Activated CD4-positive, alpha-beta T cell treated with anti-CD3 and anti-CD28 coated beads for 36 hours (primary cell): ENCODE measurements at regions not wholly inside any gene's neighbourhood (a gene's known extent, or its start where the extent isn't known, plus 50 kb on each side); places are given as distances from the start of the nearest gene placed in this dataset.

Experiments
- ATAC-seq: fragments of 200-7000 bp; cut with Tn5 transposase; one replicate; pipeline ENCODE4 v1.10.0; 2021; ENCODE audit warnings: mild to moderate bottlenecking, moderate library complexity
- CTCF ChIA-PET: fragments of 350-600 bp; sonication (Branson Sonifier 250); formaldehyde crosslinking; loops from one replicate; lab custom pipeline; 2021; ENCODE audit warnings: antibody characterized with exemption; lab: Charles Lee
- POLR2A ChIA-PET: fragments of 350-600 bp; sonication (Branson Sonifier 250); formaldehyde crosslinking; loops from one replicate; lab custom pipeline; 2021; ENCODE audit warnings: antibody characterized with exemption, inconsistent platforms; lab: Charles Lee
- DNase-seq: peaks from one replicate; pipeline ENCODE4 v3.0.0-alpha.2; 2020
- H3K27ac Mint-ChIP-seq: one replicate; pipeline ENCODE4 v1.8.0; 2021; ENCODE audit warnings: mixed read lengths
- H3K27me3 Mint-ChIP-seq: one replicate; pipeline ENCODE4 v1.8.0; 2021; ENCODE audit warnings: mixed read lengths
- H3K36me3 Mint-ChIP-seq: one replicate; pipeline ENCODE4 v1.8.0; 2021; ENCODE audit warnings: low read depth, mixed read lengths
- H3K4me1 Mint-ChIP-seq: one replicate; pipeline ENCODE4 v1.8.0; 2021; ENCODE audit warnings: mixed read lengths
- H3K4me3 Mint-ChIP-seq: one replicate; pipeline ENCODE4 v1.8.0; 2021; ENCODE audit warnings: mild to moderate bottlenecking, moderate library complexity, mixed read lengths
- H3K9me3 Mint-ChIP-seq: one replicate; pipeline ENCODE4 v1.8.0; 2021; ENCODE audit warnings: low read depth, mixed read lengths
- intact Hi-C, 2 experiments: fragments of 100-400 bp; cut with DNase I in 1 of 2; cut with micrococcal nuclease in 1 of 2; formaldehyde crosslinking; loops; one replicate each; pipeline versions ENCODE4 v1.14.2 to v1.15.1; 2022 to 2024; cut with DNase I, micrococcal nuclease

GRCh38 chr5:68137511-68138140 lies 77.9 kb upstream of the PIK3R1 start:
- H3K9me3 Mint-ChIP-seq = no peaks in the 10 kb centered on the region
- ChIA-PET POLR2A (no interaction called here), CTCF (interaction anchor here (1.1 kb wide), 1 partner anchor 18 kb away, joined by 5 read pairs; no protein-coding TSS in a partner anchor)
- peaks cover 3% of the 10 kb centered on the region for H3K27me3 Mint-ChIP-seq
- H3K27ac Mint-ChIP-seq = no peak overlapping the region
- intact Hi-C loops = no loop called here
- H3K4me1 Mint-ChIP-seq = peaks cover 4% of the 10 kb centered on the region
- DNase-seq (no peak), ATAC-seq (no peak)
- H3K36me3 Mint-ChIP-seq = no peaks in the 10 kb centered on the region
- H3K4me3 Mint-ChIP-seq = no peak overlapping the region

GRCh38 chr5:68134669-68135313 lies 80.8 kb upstream of the PIK3R1 start:
- Mint-ChIP-seq H3K36me3 (no peaks in the 10 kb centered on the region), H3K27me3 (peaks cover 6% of the 10 kb centered on the region), H3K4me3 (no peak overlapping the region), H3K4me1 (no peaks in the 10 kb centered on the region), H3K9me3 (no peaks in the 10 kb centered on the region), H3K27ac (no peak overlapping the region)
- no peak for DNase-seq
- intact Hi-C loops = no loop called here
- ChIA-PET CTCF (no interaction called here), POLR2A (no interaction called here)
- no peak for ATAC-seq

- ATAC-seq = no peak
- intact Hi-C loops = no loop called here
- DNase-seq = no peak
- H3K4me1 Mint-ChIP-seq = no peaks in the 10 kb centered on the region
- no peak overlapping the region for H3K4me3 Mint-ChIP-seq
- no peak overlapping the region for H3K27ac Mint-ChIP-seq
- H3K27me3 Mint-ChIP-seq = peaks cover 6% of the 10 kb centered on the region
- ChIA-PET POLR2A (no interaction called here), CTCF (no interaction called here)
- no peaks in the 10 kb centered on the region for H3K36me3 Mint-ChIP-seq
- no peaks in the 10 kb centered on the region for H3K9me3 Mint-ChIP-seq
Observed at GRCh38 chr5:68134033-68134668, 81.4 kb upstream of the PIK3R1 start.

DNA sequence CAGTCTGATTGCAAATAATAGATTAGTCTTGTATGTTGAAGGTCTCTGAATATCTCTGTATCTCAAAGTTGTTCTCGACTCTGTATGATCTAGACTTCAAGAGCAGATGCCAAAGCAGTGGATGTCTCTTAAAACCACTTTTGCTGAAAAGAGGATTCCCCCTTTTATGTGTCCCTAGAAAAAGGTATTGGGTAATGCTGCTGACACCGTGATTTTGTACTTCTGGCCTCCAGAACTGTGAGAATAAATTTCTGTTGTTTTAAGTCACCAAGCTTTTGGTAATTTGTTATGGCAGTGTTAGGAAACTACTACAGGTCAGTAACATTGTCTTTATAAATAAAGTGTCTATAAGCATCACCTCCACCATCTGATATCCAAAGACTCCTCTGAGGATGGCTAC lies 85.3 kb upstream of the PIK3R1 start:
- ATAC-seq (no peak), DNase-seq (no peak)
- CTCF ChIA-PET = no interaction called here
- Mint-ChIP-seq H3K9me3 (no peaks in the 10 kb centered on the region), H3K4me3 (no peak overlapping the region), H3K27me3 (peaks cover 2% of the 10 kb centered on the region), H3K4me1 (no peaks in the 10 kb centered on the region), H3K27ac (no peak overlapping the region), H3K36me3 (no peaks in the 10 kb centered on the region)
- POLR2A ChIA-PET = no interaction called here
- intact Hi-C loops = no loop called here

DNA sequence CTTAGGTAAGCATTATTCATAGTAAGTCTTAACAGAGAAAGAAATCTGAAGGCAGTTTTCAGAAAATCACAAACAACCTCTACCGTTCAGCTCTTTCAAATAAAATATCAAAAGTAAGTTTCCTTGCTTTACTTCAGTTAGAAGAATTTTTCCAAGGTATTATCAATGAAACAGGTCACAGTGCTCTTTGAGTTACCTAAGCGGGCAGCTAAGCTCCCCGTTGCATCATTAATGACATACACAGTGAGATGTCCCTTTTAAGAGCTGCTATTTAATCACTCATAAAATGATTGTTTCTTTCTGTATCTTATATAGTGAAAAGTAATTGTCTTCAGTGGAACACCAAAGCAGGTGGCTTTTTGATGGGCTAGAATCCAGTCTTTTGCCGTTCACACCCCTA lies 86.2 kb upstream of the PIK3R1 start:
- DNase-seq (no peak), ATAC-seq (no peak)
- no peaks in the 10 kb centered on the region for H3K9me3 Mint-ChIP-seq
- POLR2A ChIA-PET = interaction anchor here (0.6 kb wide), 1 partner anchor 174 kb away, joined by 3 read pairs; no protein-coding TSS in a partner anchor
- no peak overlapping the region for H3K4me3 Mint-ChIP-seq
- H3K27me3 Mint-ChIP-seq = peaks cover 2% of the 10 kb centered on the region
- no peaks in the 10 kb centered on the region for H3K36me3 Mint-ChIP-seq
- H3K4me1 Mint-ChIP-seq = no peaks in the 10 kb centered on the region
- CTCF ChIA-PET = no interaction called here
- intact Hi-C loops = no loop called here
- H3K27ac Mint-ChIP-seq = no peak overlapping the region

DNA sequence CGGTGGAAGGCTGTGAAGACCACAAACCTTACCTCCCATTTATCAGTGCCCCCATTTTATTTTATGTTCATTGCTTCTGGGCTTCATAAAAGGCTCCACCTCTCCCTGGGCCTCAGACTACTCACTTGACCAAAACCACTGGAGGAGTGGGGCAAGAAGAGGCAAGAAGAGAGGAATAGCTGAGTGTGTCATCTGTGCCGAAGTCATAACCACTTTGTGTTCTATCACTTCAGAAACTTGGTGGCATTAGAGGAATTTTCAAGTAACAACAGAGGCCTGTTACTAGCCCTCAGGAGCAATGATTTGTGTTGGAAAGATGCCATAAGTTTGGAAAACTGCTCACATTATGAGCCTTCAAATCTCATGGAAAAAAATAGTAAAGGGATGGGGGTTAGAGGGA lies 88.7 kb upstream of the PIK3R1 start:
- H3K9me3 Mint-ChIP-seq = no peaks in the 10 kb centered on the region
- ChIA-PET POLR2A (no interaction called here), CTCF (no interaction called here)
- H3K27ac Mint-ChIP-seq = no peak overlapping the region
- no peak overlapping the region for H3K4me3 Mint-ChIP-seq
- H3K27me3 Mint-ChIP-seq = peaks cover 2% of the 10 kb centered on the region
- ATAC-seq = no peak
- no peaks in the 10 kb centered on the region for H3K36me3 Mint-ChIP-seq
- peaks cover 12% of the 10 kb centered on the region for H3K4me1 Mint-ChIP-seq
- intact Hi-C loops = no loop called here
- DNase-seq = no peak

- Mint-ChIP-seq H3K27me3 (no peaks in the 10 kb centered on the region), H3K27ac (no peak overlapping the region), H3K36me3 (no peaks in the 10 kb centered on the region), H3K9me3 (no peaks in the 10 kb centered on the region), H3K4me1 (peaks cover 18% of the 10 kb centered on the region), H3K4me3 (no peak overlapping the region)
- CTCF ChIA-PET = interaction anchor here (0.6 to 0.7 kb wide), 2 partner anchors 10 to 157 kb away, joined by 3 read pairs; no protein-coding TSS in a partner anchor
- no peak for DNase-seq
- POLR2A ChIA-PET = no interaction called here
- intact Hi-C loops = no loop called here
- ATAC-seq = no peak
Observed at GRCh38 chr5:68122439-68123328, 92.9 kb upstream of the PIK3R1 start.

- no peaks in the 10 kb centered on the region for H3K9me3 Mint-ChIP-seq
- H3K4me3 Mint-ChIP-seq = no peak overlapping the region
- CTCF ChIA-PET = interaction anchor here (1.1 kb wide), 1 partner anchor 134 kb away, joined by 3 read pairs; no protein-coding TSS in a partner anchor
- DNase-seq = no peak
- no peaks in the 10 kb centered on the region for H3K36me3 Mint-ChIP-seq
- intact Hi-C loops = no loop called here
- H3K27ac Mint-ChIP-seq = no peak overlapping the region
- H3K27me3 Mint-ChIP-seq = peaks cover 2% of the 10 kb centered on the region
- POLR2A ChIA-PET = no interaction called here
- peaks cover 9% of the 10 kb centered on the region for H3K4me1 Mint-ChIP-seq
- no peak for ATAC-seq
Observed at GRCh38 chr5:68116868-68117411, 98.6 kb upstream of the PIK3R1 start.

DNA sequence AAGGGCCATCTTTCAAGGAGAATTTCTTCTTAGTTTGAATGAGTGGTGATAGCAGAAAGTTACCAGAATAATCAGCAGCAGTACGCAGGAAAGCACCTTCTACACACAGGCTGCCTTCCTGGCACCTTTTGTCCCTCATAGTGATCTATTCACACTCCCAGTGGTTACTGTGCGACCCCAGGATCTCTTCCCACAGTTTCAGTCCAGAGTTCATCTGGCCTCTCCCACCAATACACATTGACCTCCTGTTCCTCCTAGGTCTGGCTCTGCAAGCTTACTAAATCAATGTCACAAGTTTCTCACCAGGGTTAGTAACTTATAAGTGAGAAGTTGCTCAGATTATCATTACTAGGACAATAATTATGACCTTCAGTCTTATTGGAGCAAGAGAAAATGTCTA lies 99.1 kb upstream of the PIK3R1 start:
- no peak overlapping the region for H3K4me3 Mint-ChIP-seq
- CTCF ChIA-PET = interaction anchor here (1.1 kb wide), 1 partner anchor 134 kb away, joined by 3 read pairs; no protein-coding TSS in a partner anchor
- no peak overlapping the region for H3K27ac Mint-ChIP-seq
- no peaks in the 10 kb centered on the region for H3K9me3 Mint-ChIP-seq
- H3K36me3 Mint-ChIP-seq = no peaks in the 10 kb centered on the region
- H3K4me1 Mint-ChIP-seq = peaks cover 9% of the 10 kb centered on the region
- no peak for DNase-seq
- POLR2A ChIA-PET = no interaction called here
- peaks cover 2% of the 10 kb centered on the region for H3K27me3 Mint-ChIP-seq
- no peak for ATAC-seq
- intact Hi-C loops = no loop called here

DNA sequence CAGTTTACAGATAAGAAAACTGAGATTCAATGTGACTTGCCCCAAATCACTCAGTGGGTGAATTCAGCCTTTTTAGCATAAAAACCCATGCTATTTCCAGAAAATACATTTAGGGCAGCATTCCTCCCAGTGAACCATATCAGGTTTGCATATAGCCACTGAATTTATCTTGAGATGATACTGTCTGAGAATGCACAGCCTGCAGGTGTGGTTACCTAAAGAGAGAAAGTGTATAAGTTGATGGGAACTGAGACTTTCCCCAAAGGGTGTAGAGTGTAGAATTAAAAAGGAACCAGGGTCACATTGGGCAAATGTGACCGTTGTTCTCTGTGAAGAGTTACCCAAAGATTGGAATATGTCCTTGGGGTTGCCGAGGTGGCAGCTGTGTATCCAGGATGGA lies 100.0 kb upstream of the PIK3R1 start:
- H3K9me3 Mint-ChIP-seq = no peaks in the 10 kb centered on the region
- H3K27ac Mint-ChIP-seq = no peak overlapping the region
- no peak for DNase-seq
- H3K4me3 Mint-ChIP-seq = no peak overlapping the region
- H3K4me1 Mint-ChIP-seq = peaks cover 9% of the 10 kb centered on the region
- CTCF ChIA-PET = interaction anchor here (1.1 kb wide), 1 partner anchor 135 kb away, joined by 3 read pairs; no protein-coding TSS in a partner anchor
- H3K27me3 Mint-ChIP-seq = peaks cover 2% of the 10 kb centered on the region
- intact Hi-C loops = no loop called here
- no peak for ATAC-seq
- POLR2A ChIA-PET = no interaction called here
- H3K36me3 Mint-ChIP-seq = no peaks in the 10 kb centered on the region
